Psoas muscle (tissue), 7 donors: ENCODE measurements at regions not wholly inside any gene's neighbourhood (a gene's known extent, or its start where the extent isn't known, plus 50 kb on each side); places are given as distances from the start of the nearest gene placed in this dataset.

ENCODE experiments used
- ATAC-seq, 4 donors: fragments of 200-7000 bp; cut with Tn5 transposase; one replicate each; pipeline ENCODE4 v1.9.1; 2020; ENCODE audit warnings: moderate library complexity in 3 of 4, mild to moderate bottlenecking in 2 of 4
- DNase-seq, 2 donors: peaks; one replicate each; pipeline ENCODE4 v3.0.0-alpha.2; 2020
- H3K27ac ChIP-seq: fragments of 200-600 bp; one replicate; pipeline ENCODE4 v1.8.0; 2022
- H3K27me3 ChIP-seq, 3 donors: fragments of 200-600 bp in 1 of 3; one replicate each; pipeline versions ENCODE4 v1.6.1 to v1.8.0; 2013 to 2022; ENCODE audit warnings: low read length in 2 of 3, mild to moderate bottlenecking in 2 of 3, moderate library complexity in 1 of 3; ENCODE audit not compliant: insufficient read depth in 3 of 3
- H3K36me3 ChIP-seq, 2 donors: fragments of 200-600 bp in 1 of 2; one replicate each; pipeline versions ENCODE4 v1.6.1 to v1.8.0; 2013 to 2022; ENCODE audit warnings: low read depth in 1 of 2, mild to moderate bottlenecking in 1 of 2, moderate library complexity in 1 of 2; ENCODE audit not compliant: insufficient read depth in 1 of 2
- H3K4me1 ChIP-seq: fragments of 200-600 bp; one replicate; pipeline ENCODE4 v1.8.0; 2022
- H3K4me3 ChIP-seq: fragments of 200-600 bp; one replicate; pipeline ENCODE4 v1.8.0; 2022; ENCODE audit warnings: mild to moderate bottlenecking
- H3K9me3 ChIP-seq: fragments of 200-600 bp; one replicate; pipeline ENCODE4 v1.8.0; 2022
- CTCF ChIP-seq: fragments of 200-600 bp; IDR thresholded peaks from one replicate; pipeline ENCODE4 v1.8.0; 2022; ENCODE audit warnings: antibody characterized with exemption
- WGBS, 3 donors: extraction: QIAGEN DNeasy Blood & Tissue Kit; methylation state at CpG; one replicate each; pipeline versions ENCODE4 v1.1.6 to v1.1.7; 2013; 5-methylcytosine and 5-hydroxymethylcytosine counted together
- intact Hi-C, 2 donors: fragments of 100-400 bp; cut with DNase I; formaldehyde crosslinking; loops; one replicate each; pipeline versions ENCODE4 v1.11.0 to v1.14.2; 2022
- donor health status: healthy with polysubstance abuse.
- donor health status: DM: no; HTN: no; CAD: no; lungs with moderate emphysema.
- donor health status: Bipolar disorder and iron deficiency.
- donor health status: healthy.
- donor health status: DM: yes; HTN: yes; CAD: no.
- donor health status: DM: no; HTN: no; CAD: no.
- donor health status: DM: yes; HTN: yes; CAD: no.

GRCh38 chr5:4875942-4876341 lies 264.2 kb upstream of the ADAMTS16 start:
- Histone ChIP-seq H3K27me3 (no peaks in the 10 kb centered on the region), H3K9me3 (no peaks in the 10 kb centered on the region), H3K4me3 (no peak overlapping the region), H3K36me3 (no peaks in the 10 kb centered on the region), H3K27ac (no peak overlapping the region), H3K4me1 (no peaks in the 10 kb centered on the region)
- no peak for TF ChIP-seq CTCF
- 81 to 90% (median 89%) methylated on average over 4 of the region's 4 CpGs for WGBS, 3 donors
- DNase-seq: no peak
- intact Hi-C loops: loop anchor here (5.0 to 10.0 kb wide), 3 partner anchors 66 to 539 kb away; partner anchors contain the start of gene ADAMTS16 (in 1 of the 2)
- no peak for ATAC-seq

- Histone ChIP-seq H3K36me3 (no peaks in the 10 kb centered on the region), H3K27me3 (no peaks in the 10 kb centered on the region), H3K4me3 (no peak overlapping the region), H3K9me3 (no peaks in the 10 kb centered on the region), H3K4me1 (no peaks in the 10 kb centered on the region), H3K27ac (no peak overlapping the region)
- no peak for ATAC-seq
- no peak for TF ChIP-seq CTCF
- WGBS, 3 donors: 72 to 82% (median 73%) methylated on average over 9 of the region's 9 CpGs
- intact Hi-C loops: loop anchor here (5.0 to 10.0 kb wide), 3 partner anchors 65 to 538 kb away; partner anchors contain the start of gene ADAMTS16 (in 1 of the 2)
- DNase-seq: no peak
Measured at GRCh38 chr5:4876804-4877203, 263.3 kb upstream of the ADAMTS16 start.

DNA sequence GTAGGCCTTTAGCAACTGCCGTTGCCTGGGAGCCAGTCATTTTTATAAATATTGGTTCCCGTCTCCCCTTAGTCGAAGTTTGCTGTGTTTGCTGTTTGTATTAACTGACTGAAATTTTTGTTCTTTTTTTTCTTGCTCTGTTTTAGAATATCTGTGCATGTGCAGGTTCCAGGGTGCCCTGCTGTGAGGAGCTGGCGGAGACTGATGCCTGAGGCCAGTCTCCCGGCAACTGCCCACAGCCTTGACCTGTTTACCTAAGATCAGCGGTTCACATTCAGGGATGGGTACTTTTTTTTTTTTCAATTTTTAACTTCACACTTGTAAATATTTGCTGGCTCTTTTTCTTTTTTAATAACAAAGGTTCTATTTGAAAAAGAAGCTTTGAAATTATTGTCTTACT lies 262.6 kb upstream of the ADAMTS16 start:
- WGBS, 3 donors: 90 to 94% (median 91%) methylated on average over 6 of the region's 6 CpGs
- intact Hi-C loops: loop anchor here (5.0 to 10.0 kb wide), 3 partner anchors 65 to 537 kb away; partner anchors contain the start of gene ADAMTS16 (in 1 of the 2)
- no peak for TF ChIP-seq CTCF
- Histone ChIP-seq H3K27me3 (no peaks in the 10 kb centered on the region), H3K27ac (no peak overlapping the region), H3K36me3 (no peaks in the 10 kb centered on the region), H3K4me3 (no peak overlapping the region), H3K9me3 (no peaks in the 10 kb centered on the region), H3K4me1 (no peaks in the 10 kb centered on the region)
- ATAC-seq (no peak), DNase-seq (no peak)

GRCh38 chr5:4879075-4879474 lies 261.1 kb upstream of the ADAMTS16 start:
- intact Hi-C loops: loop anchor here (2.0 to 10.0 kb wide), 4 partner anchors 63 to 538 kb away; partner anchors contain the start of gene ADAMTS16 (in 1 of the 2)
- ATAC-seq: no peak
- WGBS, 3 donors: 82 to 94% (median 90%) methylated on average over 10 of the region's 10 CpGs

More at GRCh38 chr5:4879075-4879474, 261.1 kb upstream of the ADAMTS16 start:
- no peak for TF ChIP-seq CTCF
- Histone ChIP-seq H3K4me3 (no peak overlapping the region), H3K9me3 (no peaks in the 10 kb centered on the region), H3K4me1 (no peaks in the 10 kb centered on the region), H3K36me3 (no peaks in the 10 kb centered on the region), H3K27ac (no peak overlapping the region), H3K27me3 (no peaks in the 10 kb centered on the region)
- DNase-seq: no peak
